ENCODE measurements at regions not wholly inside any gene's neighbourhood (a gene's known extent, or its start where the extent isn't known, plus 50 kb on each side); places are given as distances from the start of the nearest gene placed in this dataset.

DNA sequence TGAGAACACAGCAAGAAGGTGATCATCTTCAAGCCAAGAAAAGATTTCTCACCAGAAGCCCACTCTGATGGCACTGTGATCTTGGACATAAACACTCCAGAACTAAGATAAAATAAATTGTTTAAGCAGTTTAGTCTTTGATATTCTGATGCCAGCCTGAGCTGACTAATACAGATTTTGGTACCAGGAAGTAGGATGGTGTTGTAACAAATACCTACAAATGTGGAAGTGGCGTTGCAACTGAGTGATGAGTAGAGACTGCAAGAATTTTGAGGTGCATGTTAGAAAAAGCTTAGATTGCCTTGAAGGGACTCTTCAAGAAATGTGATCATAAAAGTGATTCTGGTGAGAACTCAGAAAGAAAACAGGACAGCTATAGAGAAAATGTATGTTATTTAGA, 592.4 kb upstream of the DAB2 start:
- TF ChIP-seq, protein P1, sequence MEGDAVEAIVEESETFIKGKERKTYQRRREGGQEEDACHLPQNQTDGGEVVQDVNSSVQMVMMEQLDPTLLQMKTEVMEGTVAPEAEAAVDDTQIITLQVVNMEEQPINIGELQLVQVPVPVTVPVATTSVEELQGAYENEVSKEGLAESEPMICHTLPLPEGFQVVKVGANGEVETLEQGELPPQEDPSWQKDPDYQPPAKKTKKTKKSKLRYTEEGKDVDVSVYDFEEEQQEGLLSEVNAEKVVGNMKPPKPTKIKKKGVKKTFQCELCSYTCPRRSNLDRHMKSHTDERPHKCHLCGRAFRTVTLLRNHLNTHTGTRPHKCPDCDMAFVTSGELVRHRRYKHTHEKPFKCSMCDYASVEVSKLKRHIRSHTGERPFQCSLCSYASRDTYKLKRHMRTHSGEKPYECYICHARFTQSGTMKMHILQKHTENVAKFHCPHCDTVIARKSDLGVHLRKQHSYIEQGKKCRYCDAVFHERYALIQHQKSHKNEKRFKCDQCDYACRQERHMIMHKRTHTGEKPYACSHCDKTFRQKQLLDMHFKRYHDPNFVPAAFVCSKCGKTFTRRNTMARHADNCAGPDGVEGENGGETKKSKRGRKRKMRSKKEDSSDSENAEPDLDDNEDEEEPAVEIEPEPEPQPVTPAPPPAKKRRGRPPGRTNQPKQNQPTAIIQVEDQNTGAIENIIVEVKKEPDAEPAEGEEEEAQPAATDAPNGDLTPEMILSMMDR (IDR thresholded peaks at IDR 0.05; ENCODE audit: insufficient read depth, low read depth, low read length, missing control alignments) = no peak
- no peak overlapping the region for H3K4me3 ChIP-seq (ENCODE audit: low read depth, low read length)
- no peak for DNase-seq (ENCODE audit: low read depth)

DNA sequence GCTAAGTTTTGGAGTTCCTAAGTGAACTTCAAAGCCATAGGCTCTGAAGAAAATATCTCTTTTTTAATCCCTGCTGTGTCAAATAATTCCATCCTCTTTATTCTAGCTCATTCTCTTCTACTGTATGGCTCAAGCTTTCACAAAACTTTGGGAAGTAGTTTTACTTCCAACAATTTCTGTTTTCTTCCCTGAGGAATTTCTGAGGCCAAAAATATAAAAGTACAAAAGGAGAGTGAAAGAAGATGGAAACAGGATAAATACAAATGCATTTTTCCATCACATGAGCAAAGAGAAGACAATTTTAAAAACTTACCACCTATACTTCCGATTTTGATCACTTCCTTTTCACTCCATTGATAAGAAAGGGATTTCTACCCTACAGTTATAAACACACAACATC, 585.7 kb upstream of the DAB2 start:
- no peak for DNase-seq (ENCODE audit: low read depth)
- TF ChIP-seq, protein P1 (IDR thresholded peaks at IDR 0.05; ENCODE audit: insufficient read depth, low read depth, low read length, missing control alignments) = no peak
- no peak overlapping the region for H3K4me3 ChIP-seq (ENCODE audit: low read depth, low read length)

DNA sequence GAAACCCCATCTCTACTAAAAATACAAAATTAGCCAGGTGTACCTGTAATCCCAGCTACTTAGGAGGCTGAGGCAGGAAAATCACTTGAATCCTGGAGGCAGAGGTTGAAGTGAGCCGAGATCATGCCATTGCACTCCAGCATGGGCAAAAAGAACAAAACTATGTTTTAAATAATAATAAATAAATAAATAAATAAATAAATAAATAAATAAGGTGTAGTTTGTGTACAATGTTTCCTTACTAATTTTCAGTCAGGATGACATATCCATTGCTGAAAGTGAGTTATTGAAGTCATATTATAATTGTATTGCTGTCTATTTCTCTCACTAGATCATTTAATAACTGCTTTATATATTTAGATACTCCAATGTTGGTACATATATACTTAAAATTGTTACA, 581.5 kb upstream of the DAB2 start:
- DNase-seq (ENCODE audit: low read depth) = no peak
- TF ChIP-seq, protein P1 (IDR thresholded peaks at IDR 0.05; ENCODE audit: insufficient read depth, low read depth, low read length, missing control alignments) = no peak
- H3K4me3 ChIP-seq (ENCODE audit: low read depth, low read length) = no peak overlapping the region

DNA sequence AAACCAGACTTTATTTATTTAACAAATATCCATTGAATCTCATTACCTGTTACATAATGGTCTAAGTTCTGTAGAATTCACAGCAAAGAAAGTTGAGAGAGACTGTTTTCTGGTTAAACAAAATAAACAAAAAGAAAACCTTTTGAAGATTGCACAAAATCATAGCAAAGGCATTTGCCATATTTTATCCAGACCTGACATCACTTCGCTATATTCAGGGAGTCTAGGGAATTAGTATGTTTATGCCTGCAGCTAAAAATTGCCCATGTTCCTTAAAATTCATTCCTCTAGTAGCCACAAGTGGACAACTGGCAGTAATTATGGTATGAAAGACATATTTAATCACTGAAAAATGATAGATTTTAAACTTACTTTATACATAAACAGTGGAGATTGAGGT, 577.0 kb upstream of the DAB2 start:
- DNase-seq (ENCODE audit: low read depth) = no peak

DNA sequence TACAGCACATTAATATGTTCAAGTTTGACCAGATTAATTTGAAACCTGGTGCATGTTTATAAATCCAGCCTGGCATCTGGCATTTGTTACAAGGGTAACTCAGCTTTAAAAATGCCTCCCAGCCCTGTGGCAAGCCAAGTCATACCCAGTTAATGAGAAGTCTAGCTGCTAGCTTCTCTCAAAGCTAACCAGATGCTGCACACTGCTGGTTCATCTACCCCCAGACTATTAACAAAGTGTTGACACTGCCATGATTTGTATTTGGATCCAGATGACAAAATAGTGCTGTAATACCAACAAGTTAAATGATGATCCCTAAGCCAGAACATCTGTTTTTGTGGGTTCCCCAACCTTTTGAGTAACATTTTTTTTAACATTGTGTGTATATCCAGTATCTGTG, 573.7 kb upstream of the DAB2 start:
- TF ChIP-seq, protein P1 (IDR thresholded peaks at IDR 0.05; ENCODE audit: insufficient read depth, low read depth, low read length, missing control alignments) = no peak
- no peak for DNase-seq (ENCODE audit: low read depth)
- no peak overlapping the region for H3K4me3 ChIP-seq (ENCODE audit: low read depth, low read length)

More for the DNA sequence above, 577.0 kb upstream of the DAB2 start:
- TF ChIP-seq, protein P1 (IDR thresholded peaks at IDR 0.05; ENCODE audit: insufficient read depth, low read depth, low read length, missing control alignments) = no peak
- H3K4me3 ChIP-seq (ENCODE audit: low read depth, low read length) = no peak overlapping the region

DNA sequence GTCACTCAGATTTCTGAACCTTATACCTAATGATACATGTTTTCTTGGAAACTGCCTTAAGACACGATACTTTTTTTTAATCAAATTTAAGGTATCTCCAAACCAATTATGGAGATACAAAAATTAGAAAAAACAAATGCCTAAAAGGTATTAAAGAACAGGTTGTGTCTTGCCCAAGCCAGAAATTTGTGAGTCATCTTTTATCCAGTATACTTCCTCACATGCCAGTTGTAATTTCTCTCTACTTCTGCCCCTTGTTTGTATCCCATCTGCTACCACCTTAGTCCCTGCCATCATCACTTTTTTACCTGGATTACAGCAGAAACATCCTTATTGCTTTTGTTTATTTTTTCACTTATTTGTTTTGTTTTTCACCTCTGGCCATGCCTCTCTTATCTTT, 571.2 kb upstream of the DAB2 start:
- H3K4me3 ChIP-seq (ENCODE audit: low read depth, low read length) = no peak overlapping the region
- TF ChIP-seq, protein P1 (IDR thresholded peaks at IDR 0.05; ENCODE audit: insufficient read depth, low read depth, low read length, missing control alignments) = no peak
- no peak for DNase-seq (ENCODE audit: low read depth)

DNA sequence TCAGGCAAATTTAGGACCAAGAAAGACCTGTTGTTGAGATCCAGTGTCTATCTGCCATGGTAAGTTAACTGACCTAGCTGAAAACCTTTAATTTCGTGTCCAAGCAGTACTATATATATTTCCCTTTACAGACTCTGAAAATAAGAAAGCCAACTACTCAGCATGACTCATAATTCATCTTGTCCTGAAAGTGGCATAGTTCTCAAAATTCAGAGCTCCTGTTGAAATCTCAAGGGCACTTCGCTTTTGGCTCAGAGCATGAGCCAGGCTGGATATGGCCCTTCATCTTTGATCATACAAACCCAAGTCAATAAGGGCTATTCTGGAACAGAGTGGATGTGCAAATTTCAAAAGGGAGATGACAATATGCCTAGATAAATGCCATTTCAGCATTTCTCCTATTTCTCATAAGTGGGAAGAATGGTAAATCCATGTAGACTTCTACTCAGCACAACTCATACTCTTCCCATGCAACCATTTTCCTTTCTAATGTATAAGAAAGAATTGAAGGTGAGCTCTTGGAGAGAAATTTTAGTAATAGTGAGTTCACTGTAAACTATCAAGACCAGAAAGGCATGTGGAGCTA, 567.9 kb upstream of the DAB2 start:
- no peak for DNase-seq (ENCODE audit: low read depth)
- H3K4me3 ChIP-seq (ENCODE audit: low read depth, low read length) = no peak overlapping the region
- TF ChIP-seq, protein P1 (IDR thresholded peaks at IDR 0.05; ENCODE audit: insufficient read depth, low read depth, low read length, missing control alignments) = no peak
